Stimulated activated CD8-positive, alpha-beta memory T cell treated with anti-CD3 and anti-CD28 coated beads, Interleukin-4, amount 100 ng/mL, for 4 hours (primary cell): ENCODE measurements at regions not wholly inside any gene's neighbourhood (a gene's known extent, or its start where the extent isn't known, plus 50 kb on each side); places are given as distances from the start of the nearest gene placed in this dataset.

ENCODE experiments used
- DNase-seq, 2 donors: peaks; one replicate each; pipeline ENCODE4 v3.0.0-alpha.2; 2020; ENCODE audit warnings: low read depth in 2 of 2, low spot score in 1 of 2

GRCh38 chr1:222301652-222302051 lies 246.3 kb downstream of the HHIPL2 start:
- no peak for DNase-seq

GRCh38 chr1:222299524-222299923 lies 248.4 kb downstream of the HHIPL2 start:
- no peak for DNase-seq

- DNase-seq, result no peak
Measured at GRCh38 chr1:222290866-222291265, 257.0 kb downstream of the HHIPL2 start.

- no peak for DNase-seq
Measured at GRCh38 chr1:222288053-222288452, 259.9 kb downstream of the HHIPL2 start.

- DNase-seq, result no peak
Measured at GRCh38 chr1:222286011-222286410, 261.9 kb downstream of the HHIPL2 start.

GRCh38 chr1:222285526-222285925 lies 262.4 kb downstream of the HHIPL2 start:
- no peak for DNase-seq

GRCh38 chr1:222284466-222284865 lies 263.4 kb downstream of the HHIPL2 start:
- DNase-seq, result no peak

- DNase-seq, result no peak
Measured at GRCh38 chr1:222283147-222283768, 264.6 kb downstream of the HHIPL2 start.

- no peak for DNase-seq
Measured at GRCh38 chr1:222279591-222279990, 268.3 kb downstream of the HHIPL2 start.

GRCh38 chr1:222278501-222278900 lies 269.4 kb downstream of the HHIPL2 start:
- DNase-seq, result no peak

- DNase-seq, result no peak
Measured at GRCh38 chr1:222275729-222276465, 272.0 kb downstream of the HHIPL2 start.

- DNase-seq, result no peak
Measured at GRCh38 chr1:222275001-222275728, 272.7 kb downstream of the HHIPL2 start.

GRCh38 chr1:222266223-222267196 lies 281.4 kb downstream of the HHIPL2 start:
- no peak for DNase-seq

- DNase-seq, result no peak
Measured at GRCh38 chr1:222263791-222264190, 284.1 kb downstream of the HHIPL2 start.

- no peak for DNase-seq
Measured at GRCh38 chr1:222257027-222257426, 290.9 kb downstream of the HHIPL2 start.

- DNase-seq, result no peak
Measured at GRCh38 chr1:222256058-222256457, 291.8 kb downstream of the HHIPL2 start.

- no peak for DNase-seq
Measured at GRCh38 chr1:222252788-222253187, 295.1 kb downstream of the HHIPL2 start.

- no peak for DNase-seq
Measured at GRCh38 chr1:222251847-222252246, 296.1 kb downstream of the HHIPL2 start.

- DNase-seq, result no peak
Measured at GRCh38 chr1:222250376-222250775, 297.5 kb downstream of the HHIPL2 start.

GRCh38 chr1:222247811-222248310 lies 300.0 kb downstream of the HHIPL2 start:
- no peak for DNase-seq

GRCh38 chr1:222247081-222247480 lies 300.8 kb downstream of the HHIPL2 start:
- DNase-seq, result no peak
